BLaER1 treated with 17β-estradiol and CSF1 and Interleukin-3, amounts not matched to agents 10 nM and 100 nM (cell line): ENCODE measurements at regions not wholly inside any gene's neighbourhood (a gene's known extent, or its start where the extent isn't known, plus 50 kb on each side); places are given as distances from the start of the nearest gene placed in this dataset.

Experiments
- H3K27ac ChIP-seq, 11 experiments: shearing (Covaris generic); formaldehyde crosslinking; 2 replicates each; pipeline ENCODE4 v1.8.1; 2022
- H3K27me3 ChIP-seq, 11 experiments: shearing (Covaris generic); formaldehyde crosslinking; 2 replicates each; pipeline ENCODE4 v1.8.1; 2022
- H3K36me3 ChIP-seq, 11 experiments: shearing (Covaris generic); formaldehyde crosslinking; 2 replicates each; pipeline ENCODE4 v1.8.1; 2022
- H3K4me1 ChIP-seq, 10 experiments: shearing (Covaris generic); formaldehyde crosslinking; 2 replicates each; pipeline ENCODE4 v1.8.1; 2022
- H3K4me2 ChIP-seq, 11 experiments: shearing (Covaris generic); formaldehyde crosslinking; 2 replicates each; pipeline ENCODE4 v1.8.1; 2022
- H3K4me3 ChIP-seq, 10 experiments: shearing (Covaris generic); formaldehyde crosslinking; 2 replicates each; pipeline ENCODE4 v1.8.1; 2022
- H3K9ac ChIP-seq, 11 experiments: shearing (Covaris generic); formaldehyde crosslinking; 2 replicates each; pipeline ENCODE4 v1.8.1; 2022
- H3K9me3 ChIP-seq, 11 experiments: shearing (Covaris generic); formaldehyde crosslinking; replicated peaks in 1 of 11; 2 replicates each; pipeline ENCODE4 v1.8.1; 2022
- H4K20me1 ChIP-seq, 11 experiments: shearing (Covaris generic); formaldehyde crosslinking; 2 replicates each; pipeline ENCODE4 v1.8.1; 2022
- Cebpa-rat ChIP-seq, 11 experiments: shearing (Covaris generic); IDR thresholded peaks; 2 replicates each; pipeline ENCODE4 v1.8.1; 2022

- H3K4me2 ChIP-seq = no peak overlapping the region
- no peak overlapping the region for H3K9ac ChIP-seq
- TF ChIP-seq Cebpa-rat (IDR thresholded peaks at IDR 0.05) = no peak
- no peaks in the 10 kb centered on the region for H3K36me3 ChIP-seq
- no peak overlapping the region for H3K27ac ChIP-seq
- peaks cover 0 to 9% (median 2%) of the 10 kb centered on the region in 10 experiments; a peak in 9 of 20 replicates for H3K4me1 ChIP-seq
- no peaks in the 10 kb centered on the region for H4K20me1 ChIP-seq
- no peaks in the 10 kb centered on the region for H3K27me3 ChIP-seq
- H3K4me3 ChIP-seq = no peak overlapping the region
- H3K9me3 ChIP-seq = peaks cover 0 to 21% (median 12%) of the 10 kb centered on the region in 11 experiments; a peak in 15 of 22 replicates
These were observed 111.0 kb downstream of the BCL2L11 start for GRCh38 chr2:111231532-111232252.

- Histone ChIP-seq H3K27me3 (no peaks in the 10 kb centered on the region), H3K9me3 (peaks cover 0 to 13% (median 6%) of the 10 kb centered on the region in 11 experiments; a peak in 13 of 22 replicates), H4K20me1 (no peaks in the 10 kb centered on the region), H3K4me2 (no peak overlapping the region), H3K36me3 (no peaks in the 10 kb centered on the region), H3K9ac (no peak overlapping the region), H3K4me3 (no peak overlapping the region), H3K27ac (no peak overlapping the region), H3K4me1 (peaks cover 0 to 21% (median 0%) of the 10 kb centered on the region in 10 experiments; a peak in 4 of 20 replicates)
- no peak for TF ChIP-seq Cebpa-rat (IDR thresholded peaks at IDR 0.05)
These were observed 114.7 kb downstream of the BCL2L11 start for GRCh38 chr2:111235192-111236015.

GRCh38 chr2:111236025-111236424, 115.3 kb downstream of the BCL2L11 start:
- Histone ChIP-seq H4K20me1 (no peaks in the 10 kb centered on the region), H3K27me3 (no peaks in the 10 kb centered on the region), H3K36me3 (no peaks in the 10 kb centered on the region), H3K9me3 (peaks cover 0 to 10% (median 6%) of the 10 kb centered on the region in 11 experiments; a peak in 13 of 22 replicates), H3K4me3 (no peak overlapping the region), H3K4me1 (peaks cover 0 to 21% (median 0%) of the 10 kb centered on the region in 10 experiments; a peak in 4 of 20 replicates), H3K4me2 (no peak overlapping the region), H3K27ac (no peak overlapping the region), H3K9ac (no peak overlapping the region)
- TF ChIP-seq Cebpa-rat (IDR thresholded peaks at IDR 0.05) = no peak

GRCh38 chr2:111238296-111238695, 117.6 kb downstream of the BCL2L11 start:
- no peak for TF ChIP-seq Cebpa-rat (IDR thresholded peaks at IDR 0.05)

GRCh38 chr2:111239107-111239506, 118.4 kb downstream of the BCL2L11 start:
- Histone ChIP-seq H3K27ac (no peak overlapping the region), H3K4me2 (peak overlapping the region in 2 of 11 experiments; percentile 43 to 71; a peak in 3 of 22 replicates), H3K9ac (no peak overlapping the region), H3K4me1 (peaks cover 0 to 21% (median 0%) of the 10 kb centered on the region in 10 experiments; a peak in 4 of 20 replicates), H3K36me3 (no peaks in the 10 kb centered on the region), H3K27me3 (no peaks in the 10 kb centered on the region), H3K4me3 (no peak overlapping the region), H3K9me3 (no peaks in the 10 kb centered on the region; a peak in 2 of 22 replicates), H4K20me1 (no peaks in the 10 kb centered on the region)
- no peak for TF ChIP-seq Cebpa-rat (IDR thresholded peaks at IDR 0.05)

More at GRCh38 chr2:111238296-111238695, 117.6 kb downstream of the BCL2L11 start:
- peaks cover 0 to 21% (median 0%) of the 10 kb centered on the region in 10 experiments; a peak in 4 of 20 replicates for H3K4me1 ChIP-seq
- H3K9me3 ChIP-seq = no peaks in the 10 kb centered on the region; a peak in 2 of 22 replicates
- no peak overlapping the region for H3K4me3 ChIP-seq
- H3K27me3 ChIP-seq = no peaks in the 10 kb centered on the region
- H3K4me2 ChIP-seq = peak overlapping the region in 3 of 11 experiments; percentile 6 to 71 (median 43); a peak in 4 of 22 replicates
- no peak overlapping the region for H3K9ac ChIP-seq
- no peak overlapping the region; a peak in 1 of 22 replicates for H3K27ac ChIP-seq
- no peaks in the 10 kb centered on the region for H3K36me3 ChIP-seq
- no peaks in the 10 kb centered on the region for H4K20me1 ChIP-seq

GRCh38 chr2:111239581-111240249, 119.0 kb downstream of the BCL2L11 start:
- Histone ChIP-seq H3K27me3 (no peaks in the 10 kb centered on the region), H3K4me1 (peaks cover 0 to 21% (median 0%) of the 10 kb centered on the region in 10 experiments; a peak in 4 of 20 replicates), H3K9me3 (no peaks in the 10 kb centered on the region; a peak in 2 of 22 replicates), H3K9ac (no peak overlapping the region), H3K27ac (no peak overlapping the region), H3K4me2 (peak overlapping the region in 1 of 11 experiments; percentile 71; a peak in 1 of 22 replicates), H3K36me3 (no peaks in the 10 kb centered on the region), H3K4me3 (no peak overlapping the region), H4K20me1 (no peaks in the 10 kb centered on the region)
- no peak for TF ChIP-seq Cebpa-rat (IDR thresholded peaks at IDR 0.05)

DNA sequence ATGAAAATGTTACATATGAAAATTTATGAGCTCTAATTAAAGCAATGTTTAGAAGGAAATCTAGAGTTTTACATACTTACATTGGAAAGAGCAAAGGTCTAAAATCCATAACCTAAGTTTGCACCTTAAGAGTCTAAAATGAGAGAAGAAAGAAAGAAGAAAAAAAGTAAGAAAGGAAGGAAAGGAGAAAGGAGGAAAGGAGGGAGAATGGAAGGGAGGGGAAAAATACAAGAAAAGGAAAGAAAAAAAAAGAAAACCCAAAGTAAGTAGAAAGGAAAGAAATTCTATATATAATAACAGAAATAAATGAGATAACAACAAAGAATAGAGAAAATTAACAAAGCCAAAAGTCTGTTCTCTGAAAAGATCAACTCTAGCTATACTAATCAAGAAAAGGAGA, 122.6 kb downstream of the BCL2L11 start:
- Histone ChIP-seq H3K36me3 (no peaks in the 10 kb centered on the region), H3K4me3 (no peak overlapping the region), H3K27me3 (no peaks in the 10 kb centered on the region), H3K4me1 (peaks cover 0 to 13% (median 0%) of the 10 kb centered on the region in 10 experiments; a peak in 4 of 20 replicates), H3K27ac (no peak overlapping the region), H3K9ac (no peak overlapping the region), H3K9me3 (no peaks in the 10 kb centered on the region; a peak in 2 of 22 replicates), H4K20me1 (no peaks in the 10 kb centered on the region), H3K4me2 (no peak overlapping the region)
- no peak for TF ChIP-seq Cebpa-rat (IDR thresholded peaks at IDR 0.05)

- Histone ChIP-seq H3K27ac (no peak overlapping the region), H3K27me3 (no peaks in the 10 kb centered on the region), H3K4me2 (no peak overlapping the region), H3K9ac (no peak overlapping the region), H3K9me3 (no peaks in the 10 kb centered on the region), H3K36me3 (no peaks in the 10 kb centered on the region), H3K4me1 (no peaks in the 10 kb centered on the region), H4K20me1 (no peaks in the 10 kb centered on the region), H3K4me3 (no peak overlapping the region)
- no peak for TF ChIP-seq Cebpa-rat (IDR thresholded peaks at IDR 0.05)
These were observed 124.2 kb downstream of the BCL2L11 start for GRCh38 chr2:111244864-111245263.
